ENCODE measurements at regions not wholly inside any gene's neighbourhood (a gene's known extent, or its start where the extent isn't known, plus 50 kb on each side); places are given as distances from the start of the nearest gene placed in this dataset.

- TF ChIP-seq SIRT6 (IDR thresholded peaks at IDR 0.05; ENCODE audit: low read length): no peak
- TF ChIP-seq EZH2 (IDR thresholded peaks at IDR 0.05; ENCODE audit: low read depth, low read length, severe bottlenecking): no peak
These were observed 513.2 kb upstream of the MIS18BP1 start for GRCh38 chr14:45766247-45766646.

All from H1 (cell line).